A549 (cell line): ENCODE measurements at regions not wholly inside any gene's neighbourhood (a gene's known extent, or its start where the extent isn't known, plus 50 kb on each side); places are given as distances from the start of the nearest gene placed in this dataset.
"Not testable (repeated sequence)": the region's sequence is repeated elsewhere in the genome, so short reads cannot be mapped to it uniquely, and the experiment has no call there.

Source experiments
- CEBPB ChIP-seq, 2 experiments: fragments of >200 bp in 1 of 2; sonication (Bioruptor Twin) in 1 of 2; formaldehyde crosslinking in 1 of 2; IDR thresholded peaks; 2 replicates each; pipeline ENCODE4 v1.6.1; 2012 to 2016
- CTCF ChIP-seq: fragments of >200 bp; sonication (Bioruptor Twin); formaldehyde crosslinking; IDR thresholded peaks from 3 replicates; pipeline ENCODE4 v1.5.1; 2016
- MAFK ChIP-seq: fragments of 450-650 bp; IDR thresholded peaks from 2 replicates; pipeline ENCODE4 v1.6.1; 2014; ENCODE audit not compliant: partially characterized antibody
- MAX ChIP-seq: IDR thresholded peaks from 2 replicates; pipeline ENCODE4 v1.6.1; 2012
- NR3C1 ChIP-seq: fragments of >200 bp; sonication (Bioruptor Twin); formaldehyde crosslinking; IDR thresholded peaks from 3 replicates; pipeline ENCODE4 v1.6.1; 2017
- POLR2A ChIP-seq: IDR thresholded peaks from 2 replicates; pipeline ENCODE4 v1.6.1; 2012; ENCODE audit warnings: mild to moderate bottlenecking, low read length
- RAD21 ChIP-seq, 2 experiments: fragments of >200 bp in 1 of 2; sonication (Bioruptor Twin) in 1 of 2; formaldehyde crosslinking in 1 of 2; IDR thresholded peaks in 1 of 2; conservative IDR thresholded peaks in 1 of 2; 2 replicates in 1 of 2; 3 replicates in 1 of 2; pipeline ENCODE4 v1.6.1; 2012 to 2018; ENCODE audit warnings: inconsistent platforms in 1 of 2
- SMC3 ChIP-seq: fragments of >200 bp; sonication (Bioruptor Twin); formaldehyde crosslinking; IDR thresholded peaks from 3 replicates; pipeline ENCODE4 v1.6.1; 2018; ENCODE audit warnings: inconsistent platforms
- ZSCAN20 ChIP-seq: fragments of 250-450 bp; sonication (Bioruptor Pico); IDR thresholded peaks from 2 replicates; pipeline ENCODE4 v1.8.0; 2022; ENCODE audit warnings: mild to moderate bottlenecking, moderate library complexity
- TF ChIP-seq, protein P1 (sequence below): fragments of 200-600 bp; sonication (generic); IDR thresholded peaks from 2 replicates; pipeline ENCODE4 v1.6.1; 2016; ENCODE audit warnings: antibody characterized with exemption, mild to moderate bottlenecking, moderate library complexity

- not testable (repeated sequence) for TF ChIP-seq SMC3; ZSCAN20 (CRISPR knock-in tag); CEBPB (IDR thresholded peaks at IDR 0.05); CTCF; MAFK; POLR2A; NR3C1; MAX; RAD21 (conservative IDR thresholded peaks at IDR 0.05 in 1 of 2, IDR thresholded peaks at IDR 0.05 in 1 of 2)
- TF ChIP-seq, protein P1, sequence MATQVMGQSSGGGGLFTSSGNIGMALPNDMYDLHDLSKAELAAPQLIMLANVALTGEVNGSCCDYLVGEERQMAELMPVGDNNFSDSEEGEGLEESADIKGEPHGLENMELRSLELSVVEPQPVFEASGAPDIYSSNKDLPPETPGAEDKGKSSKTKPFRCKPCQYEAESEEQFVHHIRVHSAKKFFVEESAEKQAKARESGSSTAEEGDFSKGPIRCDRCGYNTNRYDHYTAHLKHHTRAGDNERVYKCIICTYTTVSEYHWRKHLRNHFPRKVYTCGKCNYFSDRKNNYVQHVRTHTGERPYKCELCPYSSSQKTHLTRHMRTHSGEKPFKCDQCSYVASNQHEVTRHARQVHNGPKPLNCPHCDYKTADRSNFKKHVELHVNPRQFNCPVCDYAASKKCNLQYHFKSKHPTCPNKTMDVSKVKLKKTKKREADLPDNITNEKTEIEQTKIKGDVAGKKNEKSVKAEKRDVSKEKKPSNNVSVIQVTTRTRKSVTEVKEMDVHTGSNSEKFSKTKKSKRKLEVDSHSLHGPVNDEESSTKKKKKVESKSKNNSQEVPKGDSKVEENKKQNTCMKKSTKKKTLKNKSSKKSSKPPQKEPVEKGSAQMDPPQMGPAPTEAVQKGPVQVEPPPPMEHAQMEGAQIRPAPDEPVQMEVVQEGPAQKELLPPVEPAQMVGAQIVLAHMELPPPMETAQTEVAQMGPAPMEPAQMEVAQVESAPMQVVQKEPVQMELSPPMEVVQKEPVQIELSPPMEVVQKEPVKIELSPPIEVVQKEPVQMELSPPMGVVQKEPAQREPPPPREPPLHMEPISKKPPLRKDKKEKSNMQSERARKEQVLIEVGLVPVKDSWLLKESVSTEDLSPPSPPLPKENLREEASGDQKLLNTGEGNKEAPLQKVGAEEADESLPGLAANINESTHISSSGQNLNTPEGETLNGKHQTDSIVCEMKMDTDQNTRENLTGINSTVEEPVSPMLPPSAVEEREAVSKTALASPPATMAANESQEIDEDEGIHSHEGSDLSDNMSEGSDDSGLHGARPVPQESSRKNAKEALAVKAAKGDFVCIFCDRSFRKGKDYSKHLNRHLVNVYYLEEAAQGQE, result not testable (repeated sequence)
Measured at GRCh38 chr21:32823296-32823695, 51.7 kb upstream of the PAXBP1 start.
